Vagina (tissue), 2 donors: ENCODE measurements at regions not wholly inside any gene's neighbourhood (a gene's known extent, or its start where the extent isn't known, plus 50 kb on each side); places are given as distances from the start of the nearest gene placed in this dataset.

Experiments
- DNase-seq, 2 donors: peaks; one replicate each; pipeline ENCODE4 v3.0.0-alpha.2; 2017; ENCODE audit errors: extremely low spot score in 2 of 2
- H3K27ac ChIP-seq: fragments of 200-600 bp; sonication (generic); one replicate; pipeline ENCODE4 v1.5.1; 2019
- H3K27me3 ChIP-seq: fragments of 200-600 bp; sonication (generic); one replicate; pipeline ENCODE4 v1.5.1; 2019
- H3K36me3 ChIP-seq, 2 donors: fragments of 200-600 bp; sonication (generic); one replicate each; pipeline ENCODE4 v1.5.1; 2017 to 2019
- H3K4me1 ChIP-seq: fragments of 200-600 bp; sonication (generic); one replicate; pipeline ENCODE4 v1.5.1; 2019
- H3K4me3 ChIP-seq, 2 donors: fragments of 200-600 bp; sonication (generic); 1 replicate in 1 of 2; 2 replicates in 1 of 2; pipeline ENCODE4 v1.5.1; 2016 to 2019
- H3K9me3 ChIP-seq: fragments of 200-600 bp; sonication (generic); one replicate; pipeline ENCODE4 v1.5.1; 2019
- CTCF ChIP-seq, 3 experiments: fragments of 450-650 bp in 2 of 3; fragments of 200-600 bp in 1 of 3; sonication (generic) in 1 of 3; IDR thresholded peaks; one replicate each; pipeline ENCODE4 v1.5.1; 2017 to 2019; ENCODE audit warnings: antibody characterized with exemption in 3 of 3, mild to moderate bottlenecking in 2 of 3, moderate library complexity in 2 of 3
- POLR2A ChIP-seq, 2 donors: fragments of 450-650 bp; IDR thresholded peaks; one replicate each; pipeline ENCODE4 v1.6.1; 2017; ENCODE audit warnings: antibody characterized with exemption in 2 of 2, mild to moderate bottlenecking in 2 of 2, moderate library complexity in 2 of 2
- POLR2AphosphoS5 ChIP-seq, 2 donors: sonication (generic); formaldehyde crosslinking; IDR thresholded peaks; one replicate each; pipeline ENCODE4 v1.9.0; 2017; ENCODE audit warnings: antibody characterized with exemption in 2 of 2, mild to moderate bottlenecking in 2 of 2, low read depth in 1 of 2; ENCODE audit not compliant: insufficient read depth in 1 of 2
- intact Hi-C: fragments of 100-400 bp; cut with DNase I; formaldehyde crosslinking; loops from one replicate; pipeline ENCODE4 v1.15.1; 2023

GRCh38 chr22:44382116-44383038 lies 69.6 kb upstream of the SHISAL1 start:
- no peak for TF ChIP-seq POLR2AphosphoS5 (IDR thresholded peaks at IDR 0.05; ENCODE audit: insufficient read depth in 1 of 2, low read depth in 1 of 2)
- TF ChIP-seq POLR2A (IDR thresholded peaks at IDR 0.05): no peak
- no peak for TF ChIP-seq CTCF (IDR thresholded peaks at IDR 0.05)
- Histone ChIP-seq H3K9me3 (no peaks in the 10 kb centered on the region), H3K4me1 (no peaks in the 10 kb centered on the region), H3K36me3 (no peaks in the 10 kb centered on the region), H3K27ac (no peak overlapping the region), H3K27me3 (no peaks in the 10 kb centered on the region), H3K4me3 (no peak overlapping the region)
- intact Hi-C loops: no loop called here
- DNase-seq: no peak

GRCh38 chr22:44381761-44382115 lies 69.0 kb upstream of the SHISAL1 start:
- Histone ChIP-seq H3K36me3 (no peaks in the 10 kb centered on the region), H3K27ac (no peak overlapping the region), H3K4me3 (no peak overlapping the region), H3K27me3 (no peaks in the 10 kb centered on the region), H3K9me3 (no peaks in the 10 kb centered on the region), H3K4me1 (no peaks in the 10 kb centered on the region)
- DNase-seq: no peak
- TF ChIP-seq CTCF (IDR thresholded peaks at IDR 0.05) (no peak), POLR2A (IDR thresholded peaks at IDR 0.05) (no peak), POLR2AphosphoS5 (IDR thresholded peaks at IDR 0.05; ENCODE audit: insufficient read depth in 1 of 2, low read depth in 1 of 2) (no peak)
- intact Hi-C loops: no loop called here

GRCh38 chr22:44380756-44381486 lies 68.2 kb upstream of the SHISAL1 start:
- H3K9me3 ChIP-seq: no peaks in the 10 kb centered on the region
- no peaks in the 10 kb centered on the region for H3K36me3 ChIP-seq
- H3K4me3 ChIP-seq: no peak overlapping the region
- DNase-seq: no peak
- H3K27ac ChIP-seq: no peak overlapping the region
- no peaks in the 10 kb centered on the region for H3K27me3 ChIP-seq
- TF ChIP-seq POLR2A (IDR thresholded peaks at IDR 0.05) (no peak), CTCF (IDR thresholded peaks at IDR 0.05) (no peak), POLR2AphosphoS5 (IDR thresholded peaks at IDR 0.05; ENCODE audit: insufficient read depth in 1 of 2, low read depth in 1 of 2) (no peak)
- intact Hi-C loops: no loop called here
- no peaks in the 10 kb centered on the region for H3K4me1 ChIP-seq

GRCh38 chr22:44379817-44380755 lies 67.3 kb upstream of the SHISAL1 start:
- Histone ChIP-seq H3K9me3 (no peaks in the 10 kb centered on the region), H3K36me3 (no peaks in the 10 kb centered on the region), H3K4me1 (no peaks in the 10 kb centered on the region), H3K27me3 (no peaks in the 10 kb centered on the region), H3K27ac (no peak overlapping the region), H3K4me3 (no peak overlapping the region)
- intact Hi-C loops: no loop called here
- TF ChIP-seq POLR2AphosphoS5 (IDR thresholded peaks at IDR 0.05; ENCODE audit: insufficient read depth in 1 of 2, low read depth in 1 of 2) (no peak), POLR2A (IDR thresholded peaks at IDR 0.05) (no peak), CTCF (IDR thresholded peaks at IDR 0.05) (no peak)
- DNase-seq: no peak
